Epithelial cell of esophagus (primary cell): ENCODE measurements at regions not wholly inside any gene's neighbourhood (a gene's known extent, or its start where the extent isn't known, plus 50 kb on each side); places are given as distances from the start of the nearest gene placed in this dataset.

ENCODE experiments used
- DNase-seq: peaks from one replicate; pipeline ENCODE4 v3.0.0; 2010; ENCODE audit warnings: low read depth
- H3K4me3 ChIP-seq: 2 replicates; pipeline ENCODE4 v1.5.1; 2011; ENCODE audit warnings: mild to moderate bottlenecking, low read length, control low read depth
- TF ChIP-seq, protein P1 (sequence below): IDR thresholded peaks from 2 replicates; pipeline ENCODE4 v1.5.1; 2011; ENCODE audit warnings: low read depth, mild to moderate bottlenecking, low read length, control low read depth, inconsistent platforms; ENCODE audit not compliant: insufficient read depth; ENCODE audit errors: missing control alignments

DNA sequence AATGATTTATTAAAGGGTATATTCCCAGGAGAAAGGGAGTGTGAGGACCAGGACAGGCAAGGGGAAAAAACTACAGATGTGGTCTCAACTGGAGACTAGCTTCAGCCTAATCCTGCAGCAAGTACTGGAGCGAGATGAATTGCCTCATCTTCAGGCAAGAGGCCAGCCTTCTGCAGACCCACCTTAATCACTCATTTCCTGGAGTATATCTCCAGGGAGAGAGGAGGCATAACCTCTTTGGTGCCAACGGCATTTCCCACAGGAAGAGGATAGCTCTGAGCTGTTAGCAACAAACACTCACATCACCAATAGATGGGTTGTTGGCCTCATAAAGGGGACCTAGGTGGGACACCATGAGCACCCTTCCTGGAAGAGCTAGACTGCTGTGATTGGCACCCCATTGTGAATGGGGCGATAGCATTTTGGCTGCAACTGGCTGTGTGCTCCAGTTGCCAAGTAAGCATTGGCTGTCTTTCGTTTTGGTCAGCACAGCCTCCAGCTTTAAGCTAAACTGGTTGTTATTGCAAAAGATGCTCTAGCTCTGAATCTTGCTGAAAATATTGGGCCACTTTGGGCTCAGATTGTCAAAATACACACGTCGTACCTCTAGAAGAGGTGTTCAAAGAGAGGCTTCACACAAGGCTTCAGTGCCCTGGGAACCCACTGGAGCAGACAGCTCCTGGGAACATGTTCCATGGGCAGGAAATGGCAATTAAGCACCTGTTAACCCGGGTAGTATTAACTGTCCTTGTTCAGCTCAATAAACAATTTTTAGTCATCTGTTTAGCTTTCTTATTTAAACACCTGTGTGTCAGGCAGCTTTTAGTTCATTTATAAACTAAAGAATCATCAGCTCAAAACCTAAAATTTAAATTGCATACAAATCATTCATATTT, 314.8 kb upstream of the C1orf87 start:
- TF ChIP-seq, protein P1, sequence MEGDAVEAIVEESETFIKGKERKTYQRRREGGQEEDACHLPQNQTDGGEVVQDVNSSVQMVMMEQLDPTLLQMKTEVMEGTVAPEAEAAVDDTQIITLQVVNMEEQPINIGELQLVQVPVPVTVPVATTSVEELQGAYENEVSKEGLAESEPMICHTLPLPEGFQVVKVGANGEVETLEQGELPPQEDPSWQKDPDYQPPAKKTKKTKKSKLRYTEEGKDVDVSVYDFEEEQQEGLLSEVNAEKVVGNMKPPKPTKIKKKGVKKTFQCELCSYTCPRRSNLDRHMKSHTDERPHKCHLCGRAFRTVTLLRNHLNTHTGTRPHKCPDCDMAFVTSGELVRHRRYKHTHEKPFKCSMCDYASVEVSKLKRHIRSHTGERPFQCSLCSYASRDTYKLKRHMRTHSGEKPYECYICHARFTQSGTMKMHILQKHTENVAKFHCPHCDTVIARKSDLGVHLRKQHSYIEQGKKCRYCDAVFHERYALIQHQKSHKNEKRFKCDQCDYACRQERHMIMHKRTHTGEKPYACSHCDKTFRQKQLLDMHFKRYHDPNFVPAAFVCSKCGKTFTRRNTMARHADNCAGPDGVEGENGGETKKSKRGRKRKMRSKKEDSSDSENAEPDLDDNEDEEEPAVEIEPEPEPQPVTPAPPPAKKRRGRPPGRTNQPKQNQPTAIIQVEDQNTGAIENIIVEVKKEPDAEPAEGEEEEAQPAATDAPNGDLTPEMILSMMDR = no peak
- DNase-seq = peak; percentile 30
- H3K4me3 ChIP-seq = no peak overlapping the region

DNA sequence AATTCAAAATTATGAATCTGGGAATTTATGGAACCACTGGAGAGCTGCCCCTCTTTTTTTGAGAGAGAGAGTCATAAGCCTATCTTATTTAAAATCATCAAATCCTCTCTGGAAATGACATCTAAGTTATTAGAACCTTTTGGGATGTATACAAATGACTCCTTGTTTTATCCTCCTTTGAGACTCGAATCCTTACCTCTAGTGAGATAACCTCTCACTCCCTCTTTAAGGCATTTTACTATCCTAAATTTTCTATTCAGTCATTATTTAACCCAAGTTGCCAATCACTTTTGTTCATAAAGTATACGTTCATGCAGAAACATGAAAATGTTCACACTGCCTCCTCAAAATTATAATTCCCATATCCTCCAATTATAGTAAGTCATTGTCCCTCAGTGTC, 313.6 kb upstream of the C1orf87 start:
- TF ChIP-seq, protein P1 = no peak
- no peak for DNase-seq
- H3K4me3 ChIP-seq = no peak overlapping the region

DNA sequence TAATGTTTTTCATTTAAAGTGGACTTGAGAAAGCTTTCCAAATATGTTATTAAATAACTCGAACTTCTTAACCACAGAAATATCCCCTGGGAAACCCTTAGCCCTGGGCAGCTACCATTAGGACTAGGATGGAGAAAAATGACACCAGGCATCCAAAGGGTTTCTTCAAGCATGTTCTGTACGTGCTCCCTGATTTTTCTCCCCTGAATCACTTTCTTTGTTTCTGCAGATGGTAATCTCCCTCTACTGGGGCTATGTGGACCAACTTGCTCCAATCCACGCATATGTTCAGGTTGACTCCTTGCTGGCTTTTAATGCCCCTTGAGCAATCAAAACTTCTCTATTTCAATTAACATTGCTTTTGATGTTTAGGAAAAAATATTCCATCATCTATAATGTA, 312.7 kb upstream of the C1orf87 start:
- TF ChIP-seq, protein P1 = no peak
- no peak overlapping the region for H3K4me3 ChIP-seq
- peak; percentile 4 for DNase-seq

DNA sequence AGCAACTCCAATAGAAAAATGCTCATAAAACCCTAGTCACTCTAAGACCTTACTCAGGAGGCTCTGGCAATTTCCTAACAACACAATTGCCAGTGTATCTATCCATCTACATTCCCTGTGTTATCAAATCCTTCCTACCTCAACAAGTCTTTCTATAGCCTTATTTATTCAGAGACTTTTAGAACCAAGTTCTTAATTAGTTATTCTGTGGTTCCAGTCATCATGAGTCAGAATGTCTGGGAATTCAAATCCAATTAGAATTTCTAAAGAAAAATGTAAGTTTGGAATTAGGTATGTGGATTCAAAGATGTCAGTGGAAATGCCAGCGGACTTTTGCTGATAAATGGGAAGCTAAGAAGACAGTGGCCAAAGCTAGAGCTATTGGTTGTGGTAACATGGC, 302.6 kb upstream of the C1orf87 start:
- H3K4me3 ChIP-seq = no peak overlapping the region
- TF ChIP-seq, protein P1 = no peak
- no peak for DNase-seq

DNA sequence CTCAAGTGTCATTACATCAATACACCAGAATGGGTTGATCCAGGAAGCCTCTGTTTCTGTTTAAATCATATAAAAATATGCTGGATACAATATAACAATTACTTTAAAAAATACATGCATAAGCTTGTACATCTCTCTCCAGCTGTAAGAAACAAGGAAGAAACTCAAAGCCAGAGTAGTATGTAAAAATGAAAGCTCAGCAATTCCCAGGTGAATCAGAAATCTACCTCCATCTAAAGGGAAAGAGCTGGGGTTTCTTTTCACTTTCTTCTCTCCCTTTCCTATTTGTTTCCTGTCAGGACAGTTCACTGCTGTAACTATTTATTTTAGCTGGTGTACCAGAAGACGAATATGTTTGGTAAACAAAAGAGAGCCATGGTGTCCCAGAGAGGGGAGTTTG, 301.0 kb upstream of the C1orf87 start:
- TF ChIP-seq, protein P1 = no peak
- no peak overlapping the region for H3K4me3 ChIP-seq

DNA sequence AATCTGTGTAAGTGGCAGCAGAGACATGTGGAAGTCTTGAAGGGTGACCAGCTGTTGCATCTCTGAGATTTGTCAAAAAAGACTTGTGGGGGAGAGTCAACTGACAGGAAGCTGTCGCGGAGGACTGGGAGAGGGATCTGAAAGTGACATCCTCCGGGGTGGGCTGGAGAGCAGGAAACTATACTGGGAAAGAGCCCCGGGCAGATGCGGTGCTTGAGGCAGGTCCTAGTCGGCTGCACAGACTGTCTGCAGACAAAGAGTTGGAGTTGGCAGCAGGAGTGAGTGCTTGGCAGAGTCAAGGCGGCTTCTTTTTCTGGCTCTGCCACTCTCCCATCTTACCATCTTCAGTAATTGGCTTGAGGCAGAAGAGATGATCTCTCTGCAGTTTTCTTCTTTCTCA, 294.0 kb upstream of the C1orf87 start:
- DNase-seq = no peak
- TF ChIP-seq, protein P1 = no peak
- H3K4me3 ChIP-seq = no peak overlapping the region

More for the DNA sequence above, 301.0 kb upstream of the C1orf87 start:
- no peak for DNase-seq

DNA sequence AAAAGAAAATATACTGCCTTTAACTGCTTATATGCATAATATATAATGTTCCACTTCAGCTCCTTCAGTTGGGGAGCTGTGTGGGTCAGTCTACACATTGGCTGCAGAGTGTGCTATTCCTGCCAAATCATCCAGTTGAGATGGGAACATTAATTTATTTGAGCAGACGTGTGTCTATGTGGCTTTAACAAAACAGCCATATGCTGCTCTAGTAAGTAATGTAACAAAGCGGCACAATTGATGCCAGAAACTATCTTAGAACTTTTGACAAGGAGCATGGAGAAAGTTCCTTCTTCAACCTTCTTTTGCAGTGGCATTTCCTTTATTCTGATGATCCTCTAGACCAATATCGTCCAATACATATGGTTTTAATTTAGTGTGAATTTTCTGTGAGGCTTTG, 285.9 kb upstream of the C1orf87 start:
- DNase-seq = no peak
- TF ChIP-seq, protein P1 = no peak

More for the DNA sequence above, 285.9 kb upstream of the C1orf87 start:
- H3K4me3 ChIP-seq = no peak overlapping the region
